Fibroblast of lung (primary cell): ENCODE measurements at regions not wholly inside any gene's neighbourhood (a gene's known extent, or its start where the extent isn't known, plus 50 kb on each side); places are given as distances from the start of the nearest gene placed in this dataset.

Experiments used
- EZH2 ChIP-seq: IDR thresholded peaks from 2 replicates; pipeline ENCODE4 v1.5.1; 2012; ENCODE audit warnings: low read length, control low read depth, mild to moderate bottlenecking; ENCODE audit errors: missing control alignments
- TF ChIP-seq, protein P1 (sequence below), 2 donors: IDR thresholded peaks in 1 of 2; conservative IDR thresholded peaks in 1 of 2; 1 replicate in 1 of 2; 2 replicates in 1 of 2; pipeline ENCODE4 v1.5.1; 2011 to 2012; ENCODE audit warnings: low read length in 2 of 2, control low read depth in 1 of 2, inconsistent platforms in 1 of 2, low read depth in 1 of 2, mild to moderate bottlenecking in 1 of 2

DNA sequence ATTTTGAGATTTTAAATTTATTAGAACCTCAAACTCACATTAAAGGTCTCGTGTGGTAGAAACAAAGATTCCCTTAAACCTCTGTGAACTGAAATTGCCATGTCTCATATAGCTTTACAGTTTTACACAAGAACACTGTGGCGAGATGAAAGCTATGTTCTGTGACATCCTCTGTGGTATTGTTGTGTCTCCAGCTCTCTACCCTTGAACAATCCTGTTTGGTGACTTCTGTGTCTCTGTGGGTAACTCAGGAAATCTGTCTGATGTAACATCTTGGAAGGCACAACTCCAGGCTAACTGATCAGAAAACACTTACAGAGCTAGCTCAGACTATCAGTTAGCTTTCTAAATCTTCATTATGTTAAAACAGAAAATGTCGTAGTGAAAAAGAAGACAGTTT is 318.8 kb upstream of the GBE1 start:
- TF ChIP-seq, protein P1, sequence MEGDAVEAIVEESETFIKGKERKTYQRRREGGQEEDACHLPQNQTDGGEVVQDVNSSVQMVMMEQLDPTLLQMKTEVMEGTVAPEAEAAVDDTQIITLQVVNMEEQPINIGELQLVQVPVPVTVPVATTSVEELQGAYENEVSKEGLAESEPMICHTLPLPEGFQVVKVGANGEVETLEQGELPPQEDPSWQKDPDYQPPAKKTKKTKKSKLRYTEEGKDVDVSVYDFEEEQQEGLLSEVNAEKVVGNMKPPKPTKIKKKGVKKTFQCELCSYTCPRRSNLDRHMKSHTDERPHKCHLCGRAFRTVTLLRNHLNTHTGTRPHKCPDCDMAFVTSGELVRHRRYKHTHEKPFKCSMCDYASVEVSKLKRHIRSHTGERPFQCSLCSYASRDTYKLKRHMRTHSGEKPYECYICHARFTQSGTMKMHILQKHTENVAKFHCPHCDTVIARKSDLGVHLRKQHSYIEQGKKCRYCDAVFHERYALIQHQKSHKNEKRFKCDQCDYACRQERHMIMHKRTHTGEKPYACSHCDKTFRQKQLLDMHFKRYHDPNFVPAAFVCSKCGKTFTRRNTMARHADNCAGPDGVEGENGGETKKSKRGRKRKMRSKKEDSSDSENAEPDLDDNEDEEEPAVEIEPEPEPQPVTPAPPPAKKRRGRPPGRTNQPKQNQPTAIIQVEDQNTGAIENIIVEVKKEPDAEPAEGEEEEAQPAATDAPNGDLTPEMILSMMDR (conservative IDR thresholded peaks at IDR 0.05 in 1 of 2, IDR thresholded peaks at IDR 0.05 in 1 of 2; ENCODE audit: low read depth in 1 of 2, low read length in 2 of 2), result no peak
- TF ChIP-seq EZH2, result no peak
